LNCaP clone FGC (cell line): ENCODE measurements at regions not wholly inside any gene's neighbourhood (a gene's known extent, or its start where the extent isn't known, plus 50 kb on each side); places are given as distances from the start of the nearest gene placed in this dataset.

Experiments used
- DNase-seq: peaks from one replicate; pipeline ENCODE4 v3.0.0-alpha.2; 2011; ENCODE audit warnings: low read depth
- H3K4me3 ChIP-seq: 2 replicates; pipeline ENCODE4 v1.5.1; 2011; ENCODE audit warnings: mild to moderate bottlenecking, low read depth, low read length, control low read depth
- CTCF ChIP-seq: IDR thresholded peaks from 2 replicates; pipeline ENCODE4 v1.5.1; 2012; ENCODE audit warnings: mild to moderate bottlenecking; ENCODE audit not compliant: control insufficient read depth, insufficient read depth; ENCODE audit errors: extremely low read depth

- H3K4me3 ChIP-seq, result no peak overlapping the region
- TF ChIP-seq CTCF, result no peak
Measured at GRCh38 chr2:217628061-217628460, 374.7 kb downstream of the TNS1 start.

GRCh38 chr2:217626926-217627325, 375.9 kb downstream of the TNS1 start:
- no peak for TF ChIP-seq CTCF
- H3K4me3 ChIP-seq, result no peak overlapping the region
- no peak for DNase-seq

More at GRCh38 chr2:217628061-217628460, 374.7 kb downstream of the TNS1 start:
- DNase-seq, result no peak

GRCh38 chr2:217625557-217626169, 377.1 kb downstream of the TNS1 start:
- no peak for TF ChIP-seq CTCF
- no peak for DNase-seq
- no peak overlapping the region for H3K4me3 ChIP-seq

- no peak for DNase-seq
- H3K4me3 ChIP-seq, result no peak overlapping the region
- no peak for TF ChIP-seq CTCF
Measured at GRCh38 chr2:217623281-217623912, 379.4 kb downstream of the TNS1 start.

- no peak for TF ChIP-seq CTCF
- H3K4me3 ChIP-seq, result no peak overlapping the region
- DNase-seq, result no peak
Measured at GRCh38 chr2:217622205-217623060, 380.4 kb downstream of the TNS1 start.

- no peak overlapping the region for H3K4me3 ChIP-seq
- TF ChIP-seq CTCF, result no peak
- DNase-seq, result no peak
Measured at GRCh38 chr2:217621391-217621801, 381.4 kb downstream of the TNS1 start.
